ENCODE measurements at regions not wholly inside any gene's neighbourhood (a gene's known extent, or its start where the extent isn't known, plus 50 kb on each side); places are given as distances from the start of the nearest gene placed in this dataset.

- TF ChIP-seq CTCF (IDR thresholded peaks at IDR 0.05), result no peak
- TF ChIP-seq CBX2 (IDR thresholded peaks at IDR 0.05; ENCODE audit: borderline replicate concordance, low read depth), result no peak
- no peak for TF ChIP-seq CHD4 (IDR thresholded peaks at IDR 0.05; ENCODE audit: borderline replicate concordance)
- no peak for TF ChIP-seq POLR2A (IDR thresholded peaks at IDR 0.05; ENCODE audit: low read length)
Observed at GRCh38 chr1:78799926-78800325, 150.3 kb downstream of the IFI44 start.

Data from A549 (cell line).